B cell (primary cell): ENCODE measurements at regions not wholly inside any gene's neighbourhood (a gene's known extent, or its start where the extent isn't known, plus 50 kb on each side); places are given as distances from the start of the nearest gene placed in this dataset.

Experiments used
- CTCF ChIP-seq: fragments of 200-600 bp; IDR thresholded peaks from one replicate; pipeline ENCODE4 v1.8.0; 2022; ENCODE audit warnings: antibody characterized with exemption, mild to moderate bottlenecking
- EZH2 ChIP-seq: IDR thresholded peaks from 2 replicates; pipeline ENCODE4 v1.6.1; 2012; ENCODE audit warnings: borderline replicate concordance, low read depth, mild to moderate bottlenecking, moderate library complexity, low read length; ENCODE audit not compliant: insufficient read depth, poor library complexity, severe bottlenecking

- TF ChIP-seq EZH2 (no peak), CTCF (no peak)
These were observed 518.0 kb upstream of the SLC35B3 start for GRCh38 chr6:8953310-8953709.
